Endothelial cell of umbilical vein (primary cell): ENCODE measurements at regions not wholly inside any gene's neighbourhood (a gene's known extent, or its start where the extent isn't known, plus 50 kb on each side); places are given as distances from the start of the nearest gene placed in this dataset.
"Not testable (repeated sequence)": the region's sequence is repeated elsewhere in the genome, so short reads cannot be mapped to it uniquely, and the experiment has no call there.

Experiments
- CTCF ChIP-seq, 2 donors: IDR thresholded peaks; 1 replicate in 1 of 2; 2 replicates in 1 of 2; pipeline ENCODE4 v1.5.1; 2011; ENCODE audit warnings: low read length in 2 of 2, mild to moderate bottlenecking in 2 of 2, moderate library complexity in 2 of 2, control low read depth in 1 of 2, inconsistent platforms in 1 of 2, low read depth in 1 of 2; ENCODE audit not compliant: insufficient read depth in 1 of 2; ENCODE audit errors: extremely low read depth in 1 of 2
- EZH2 ChIP-seq: IDR thresholded peaks from 2 replicates; pipeline ENCODE4 v1.6.1; 2012; ENCODE audit warnings: borderline replicate concordance, low read depth, mild to moderate bottlenecking, moderate library complexity, low read length, inconsistent platforms; ENCODE audit not compliant: severe bottlenecking
- FOS ChIP-seq: IDR thresholded peaks from 2 replicates; pipeline ENCODE4 v1.6.1; 2011; ENCODE audit warnings: mild to moderate bottlenecking, low read length, moderate library complexity, borderline replicate concordance; ENCODE audit not compliant: insufficient read depth
- GATA2 ChIP-seq: IDR thresholded peaks from 2 replicates; pipeline ENCODE4 v1.7.0; 2011; ENCODE audit warnings: low read depth, mild to moderate bottlenecking, moderate library complexity, mixed read lengths, low read length; ENCODE audit not compliant: insufficient read length, insufficient read depth
- MAX ChIP-seq: IDR thresholded peaks from 2 replicates; pipeline ENCODE4 v1.6.1; 2011; ENCODE audit not compliant: insufficient read depth, insufficient read length
- MYC ChIP-seq: IDR thresholded peaks from one replicate; pipeline ENCODE4 v1.6.1; 2011; ENCODE audit warnings: mild to moderate bottlenecking, low read depth, low read length
- POLR2A ChIP-seq: IDR thresholded peaks from 2 replicates; pipeline ENCODE4 v1.6.1; 2012; ENCODE audit warnings: low read depth, mild to moderate bottlenecking, control low read depth, low read length
- POLR2AphosphoS5 ChIP-seq: IDR thresholded peaks from 2 replicates; pipeline ENCODE4 v1.6.1; 2012; ENCODE audit warnings: low read depth, mild to moderate bottlenecking, control low read depth, low read length, moderate library complexity; ENCODE audit not compliant: insufficient read depth

GRCh38 chr21:10402461-10402860 lies 118.9 kb upstream of the TPTE start:
- not testable (repeated sequence) for TF ChIP-seq MYC; CTCF (IDR thresholded peaks at IDR 0.05; ENCODE audit: extremely low read depth in 1 of 2, insufficient read depth in 1 of 2, low read depth in 1 of 2, low read length in 2 of 2); POLR2AphosphoS5; GATA2; MAX; EZH2; POLR2A; FOS
